ENCODE measurements at regions not wholly inside any gene's neighbourhood (a gene's known extent, or its start where the extent isn't known, plus 50 kb on each side); places are given as distances from the start of the nearest gene placed in this dataset.

GRCh38 chr1:199221371-199222150 is 582.7 kb downstream of the PTPRC start:
- TF ChIP-seq, protein P1, sequence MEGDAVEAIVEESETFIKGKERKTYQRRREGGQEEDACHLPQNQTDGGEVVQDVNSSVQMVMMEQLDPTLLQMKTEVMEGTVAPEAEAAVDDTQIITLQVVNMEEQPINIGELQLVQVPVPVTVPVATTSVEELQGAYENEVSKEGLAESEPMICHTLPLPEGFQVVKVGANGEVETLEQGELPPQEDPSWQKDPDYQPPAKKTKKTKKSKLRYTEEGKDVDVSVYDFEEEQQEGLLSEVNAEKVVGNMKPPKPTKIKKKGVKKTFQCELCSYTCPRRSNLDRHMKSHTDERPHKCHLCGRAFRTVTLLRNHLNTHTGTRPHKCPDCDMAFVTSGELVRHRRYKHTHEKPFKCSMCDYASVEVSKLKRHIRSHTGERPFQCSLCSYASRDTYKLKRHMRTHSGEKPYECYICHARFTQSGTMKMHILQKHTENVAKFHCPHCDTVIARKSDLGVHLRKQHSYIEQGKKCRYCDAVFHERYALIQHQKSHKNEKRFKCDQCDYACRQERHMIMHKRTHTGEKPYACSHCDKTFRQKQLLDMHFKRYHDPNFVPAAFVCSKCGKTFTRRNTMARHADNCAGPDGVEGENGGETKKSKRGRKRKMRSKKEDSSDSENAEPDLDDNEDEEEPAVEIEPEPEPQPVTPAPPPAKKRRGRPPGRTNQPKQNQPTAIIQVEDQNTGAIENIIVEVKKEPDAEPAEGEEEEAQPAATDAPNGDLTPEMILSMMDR (IDR thresholded peaks at IDR 0.05), result no peak
- TF ChIP-seq EZH2phosphoT487 (IDR thresholded peaks at IDR 0.05) (no peak), EZH2 (IDR thresholded peaks at IDR 0.05) (no peak)

All from neural progenitor cell (in vitro differentiated cells).